HCT116 (cell line): ENCODE measurements at regions not wholly inside any gene's neighbourhood (a gene's known extent, or its start where the extent isn't known, plus 50 kb on each side); places are given as distances from the start of the nearest gene placed in this dataset.

ENCODE experiments used
- ATAC-seq: fragments of 200-7000 bp; cut with Tn5 transposase; 2 replicates; pipeline ENCODE4 v1.9.1; 2020; ENCODE audit warnings: mild to moderate bottlenecking, moderate library complexity
- BruUV-seq: library from RNA; stranded (reverse); fragments of 400-500 nt; replicated peaks from 2 replicates; lab custom pipeline; 2021; lab: Mats Ljungman, UMichigan
- CTCF ChIA-PET: fragments of 300-600 bp; sonication (Branson Sonifier 250); formaldehyde crosslinking; loops from one replicate; lab custom pipeline; 2021; ENCODE audit warnings: antibody characterized with exemption; lab: Charles Lee
- POLR2A ChIA-PET: fragments of 300-600, 350-600 bp; sonication (Branson Sonifier 250); formaldehyde crosslinking; loops from one replicate; lab custom pipeline; 2021; ENCODE audit warnings: antibody characterized with exemption; lab: Charles Lee
- RAD21 ChIA-PET, 2 experiments: fragments of 300-600 bp; sonication (Branson Sonifier 250); formaldehyde crosslinking; loops; one replicate each; lab custom pipeline; 2023; ENCODE audit warnings: low total read pairs in 2 of 2; ENCODE audit not compliant: uncharacterized antibody in 2 of 2, unreplicated experiment in 2 of 2, low non-redundant PET in 1 of 2; lab: Charles Lee
- DNase-seq: peaks from one replicate; pipeline ENCODE4 v3.0.0-alpha.2; 2010; ENCODE audit warnings: low read depth, low spot score
- H2AFZ ChIP-seq: fragments of 200-600 bp; shearing (Covaris generic), sonication (generic); 2 replicates; pipeline ENCODE4 v1.6.1; 2017; ENCODE audit warnings: low read depth, mixed run types, mixed read lengths, antibody characterized with exemption, low read length; ENCODE audit not compliant: poor library complexity, severe bottlenecking
- H3K27ac ChIP-seq: 2 replicates; pipeline ENCODE4 v1.5.1; 2012; ENCODE audit warnings: low read depth, low read length
- H3K27me3 ChIP-seq: fragments of 200-600 bp; sonication (generic); 2 replicates; pipeline ENCODE4 v1.6.1; 2016; ENCODE audit warnings: mixed run types, low read length, mixed read lengths; ENCODE audit not compliant: insufficient read depth
- H3K36me3 ChIP-seq, 2 experiments: fragments of 200-500 bp in 1 of 2; fragments of 200-600 bp in 1 of 2; sonication (Bioruptor generic) in 1 of 2; sonication (generic) in 1 of 2; 2 replicates each; pipeline versions ENCODE4 v1.5.1 to v1.6.1; 2014 to 2016; ENCODE audit warnings: low read length in 2 of 2, inconsistent platforms in 1 of 2, mixed read lengths in 1 of 2, mixed run types in 1 of 2; ENCODE audit not compliant: insufficient read depth in 2 of 2, control insufficient read depth in 1 of 2
- H3K4me1 ChIP-seq, 2 experiments: fragments of 200-600 bp in 1 of 2; sonication (generic) in 1 of 2; 2 replicates each; pipeline versions ENCODE4 v1.5.1 to v1.6.1; 2012 to 2017; ENCODE audit warnings: low read length in 2 of 2, inconsistent platforms in 1 of 2, mild to moderate bottlenecking in 1 of 2, mixed read lengths in 1 of 2, mixed run types in 1 of 2, moderate library complexity in 1 of 2; ENCODE audit not compliant: insufficient read depth in 2 of 2, control insufficient read depth in 1 of 2
- H3K4me2 ChIP-seq: fragments of 200-600 bp; sonication (generic); 2 replicates; pipeline ENCODE4 v1.6.1; 2017; ENCODE audit warnings: mixed run types, low read length, mixed read lengths
- H3K4me3 ChIP-seq, 2 experiments: fragments of 200-600 bp in 1 of 2; sonication (generic) in 1 of 2; replicated peaks in 1 of 2; 2 replicates each; pipeline ENCODE4 v1.5.1; 2011 to 2016; ENCODE audit warnings: low read length in 2 of 2, control low read depth in 1 of 2, low read depth in 1 of 2, mild to moderate bottlenecking in 1 of 2, mixed read lengths in 1 of 2, mixed run types in 1 of 2
- H3K79me2 ChIP-seq: fragments of 200-600 bp; sonication (generic); 2 replicates; pipeline ENCODE4 v1.6.1; 2017; ENCODE audit warnings: mild to moderate bottlenecking, mixed run types, low read length, moderate library complexity, mixed read lengths; ENCODE audit not compliant: insufficient read depth
- H3K9ac ChIP-seq: fragments of 200-600 bp; sonication (generic); 2 replicates; pipeline ENCODE4 v1.6.1; 2016; ENCODE audit warnings: low read length, mixed read lengths
- H3K9me2 ChIP-seq: fragments of 200-600 bp; sonication (generic), shearing (Covaris generic); 2 replicates; pipeline ENCODE4 v1.6.1; 2017; ENCODE audit warnings: mixed run types, mild to moderate bottlenecking, moderate library complexity; ENCODE audit not compliant: insufficient read depth
- H3K9me3 ChIP-seq, 2 experiments: fragments of 200-500 bp in 1 of 2; fragments of 200-600 bp in 1 of 2; sonication (Bioruptor generic) in 1 of 2; sonication (generic) in 1 of 2; 2 replicates each; pipeline ENCODE4 v1.6.1; 2014 to 2017; ENCODE audit warnings: low read length in 2 of 2, mixed read lengths in 2 of 2, inconsistent platforms in 1 of 2, low read depth in 1 of 2, mild to moderate bottlenecking in 1 of 2, mixed run types in 1 of 2, moderate library complexity in 1 of 2; ENCODE audit not compliant: control insufficient read depth in 1 of 2, insufficient read depth in 1 of 2
- H4K20me1 ChIP-seq: fragments of 200-600 bp; sonication (generic), shearing (Covaris generic); 2 replicates; pipeline ENCODE4 v1.6.1; 2017; ENCODE audit warnings: mixed run types, mild to moderate bottlenecking, moderate library complexity; ENCODE audit not compliant: insufficient read depth
- ELF1 ChIP-seq: IDR thresholded peaks from 2 replicates; pipeline ENCODE4 v1.6.1; 2012; ENCODE audit warnings: low read depth, borderline replicate concordance
- EZH2 ChIP-seq: fragments of 200-600 bp; sonication (generic); IDR thresholded peaks from 2 replicates; pipeline ENCODE4 v1.6.1; 2017; ENCODE audit warnings: antibody characterized with exemption, mixed run types
- EZH2phosphoT487 ChIP-seq: fragments of 200-600 bp; IDR thresholded peaks from 2 replicates; pipeline ENCODE4 v1.6.1; 2018; ENCODE audit warnings: antibody characterized with exemption, borderline replicate concordance
- SIN3A ChIP-seq: IDR thresholded peaks from 2 replicates; pipeline ENCODE4 v1.6.1; 2012; ENCODE audit warnings: low read depth
- SP1 ChIP-seq: IDR thresholded peaks from 2 replicates; pipeline ENCODE4 v1.6.1; 2012; ENCODE audit warnings: low read depth
- SRF ChIP-seq: IDR thresholded peaks from 2 replicates; pipeline ENCODE4 v1.6.1; 2012; ENCODE audit warnings: low read depth
- TCF7L2 ChIP-seq: IDR thresholded peaks from 2 replicates; pipeline ENCODE4 v1.7.0; 2011; ENCODE audit warnings: borderline replicate concordance, inconsistent platforms; ENCODE audit not compliant: insufficient read depth, insufficient read length; ENCODE audit errors: extremely low read depth
- YY1 ChIP-seq: IDR thresholded peaks from 2 replicates; pipeline ENCODE4 v1.6.1; 2011; ENCODE audit warnings: low read length, low read depth, moderate library complexity, mild to moderate bottlenecking; ENCODE audit not compliant: insufficient replicate concordance; ENCODE audit errors: extremely low read depth
- ZFX ChIP-seq: fragments of 450-650 bp; IDR thresholded peaks from 2 replicates; pipeline ENCODE4 v1.6.1; 2017
- intact Hi-C: fragments of 100-400 bp; cut with micrococcal nuclease; formaldehyde crosslinking; loops from 2 replicates; pipeline ENCODE4 v1.10.0; 2022
- TF ChIP-seq, protein P1 (sequence below), 3 experiments: fragments of 200-600 bp in 1 of 3; sonication (generic) in 1 of 3; IDR thresholded peaks in 2 of 3; conservative IDR thresholded peaks in 1 of 3; 2 replicates each; pipeline ENCODE4 v1.5.1; 2012 to 2017; ENCODE audit warnings: low read depth in 2 of 3, low read length in 2 of 3, antibody characterized with exemption in 1 of 3, borderline replicate concordance in 1 of 3, control low read depth in 1 of 3, mild to moderate bottlenecking in 1 of 3, mixed read lengths in 1 of 3, mixed run types in 1 of 3, moderate library complexity in 1 of 3; ENCODE audit not compliant: insufficient read depth in 1 of 3
- TF ChIP-seq, protein P2 (sequence below): IDR thresholded peaks from 2 replicates; pipeline ENCODE4 v1.6.1; 2012; ENCODE audit warnings: low read depth
- TF ChIP-seq, protein P3 (sequence below): IDR thresholded peaks from 2 replicates; pipeline ENCODE4 v1.6.1; 2012

DNA sequence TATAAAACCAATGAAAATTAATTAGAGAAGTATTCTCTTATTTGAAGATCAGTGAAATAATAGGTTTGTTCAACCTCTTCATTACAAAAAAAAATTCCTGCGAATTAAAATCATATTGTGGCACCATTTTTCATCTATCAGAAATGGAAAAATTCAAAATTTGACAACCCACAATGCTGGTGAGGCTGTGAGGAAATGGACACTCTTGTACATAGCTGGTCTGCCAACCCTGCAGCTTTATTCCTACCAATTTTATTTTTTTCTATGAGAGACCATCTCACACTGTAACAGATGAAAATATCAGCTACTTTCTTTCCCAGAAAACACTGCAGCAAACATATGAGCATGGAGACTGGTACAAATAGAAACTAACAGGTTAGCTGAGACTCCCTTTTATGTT is 208.8 kb upstream of the SEMA3E start:
- Histone ChIP-seq H4K20me1 (no peaks in the 10 kb centered on the region), H2AFZ (no peak overlapping the region), H3K36me3 (no peaks in the 10 kb centered on the region), H3K9ac (no peak overlapping the region), H3K4me3 (no peak overlapping the region), H3K4me1 (no peaks in the 10 kb centered on the region), H3K79me2 (no peaks in the 10 kb centered on the region), H3K27ac (no peak overlapping the region), H3K27me3 (no peaks in the 10 kb centered on the region), H3K4me2 (no peak overlapping the region), H3K9me3 (no peaks in the 10 kb centered on the region), H3K9me2 (no peaks in the 10 kb centered on the region)
- DNase-seq (no peak), ATAC-seq (no peak)
- no peak for TF ChIP-seq EZH2phosphoT487
- TF ChIP-seq, protein P1, sequence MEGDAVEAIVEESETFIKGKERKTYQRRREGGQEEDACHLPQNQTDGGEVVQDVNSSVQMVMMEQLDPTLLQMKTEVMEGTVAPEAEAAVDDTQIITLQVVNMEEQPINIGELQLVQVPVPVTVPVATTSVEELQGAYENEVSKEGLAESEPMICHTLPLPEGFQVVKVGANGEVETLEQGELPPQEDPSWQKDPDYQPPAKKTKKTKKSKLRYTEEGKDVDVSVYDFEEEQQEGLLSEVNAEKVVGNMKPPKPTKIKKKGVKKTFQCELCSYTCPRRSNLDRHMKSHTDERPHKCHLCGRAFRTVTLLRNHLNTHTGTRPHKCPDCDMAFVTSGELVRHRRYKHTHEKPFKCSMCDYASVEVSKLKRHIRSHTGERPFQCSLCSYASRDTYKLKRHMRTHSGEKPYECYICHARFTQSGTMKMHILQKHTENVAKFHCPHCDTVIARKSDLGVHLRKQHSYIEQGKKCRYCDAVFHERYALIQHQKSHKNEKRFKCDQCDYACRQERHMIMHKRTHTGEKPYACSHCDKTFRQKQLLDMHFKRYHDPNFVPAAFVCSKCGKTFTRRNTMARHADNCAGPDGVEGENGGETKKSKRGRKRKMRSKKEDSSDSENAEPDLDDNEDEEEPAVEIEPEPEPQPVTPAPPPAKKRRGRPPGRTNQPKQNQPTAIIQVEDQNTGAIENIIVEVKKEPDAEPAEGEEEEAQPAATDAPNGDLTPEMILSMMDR (IDR thresholded peaks at IDR 0.05 in 2 of 3, conservative IDR thresholded peaks at IDR 0.05 in 1 of 3; ENCODE audit: borderline replicate concordance in 1 of 3, insufficient read depth in 1 of 3, low read depth in 2 of 3, low read length in 2 of 3) = no peak
- RAD21 ChIA-PET = no interaction called here
- intact Hi-C loops = no loop called here
- CTCF ChIA-PET = no interaction called here
- no TSS peak for BruUV-seq
- POLR2A ChIA-PET = no interaction called here

DNA sequence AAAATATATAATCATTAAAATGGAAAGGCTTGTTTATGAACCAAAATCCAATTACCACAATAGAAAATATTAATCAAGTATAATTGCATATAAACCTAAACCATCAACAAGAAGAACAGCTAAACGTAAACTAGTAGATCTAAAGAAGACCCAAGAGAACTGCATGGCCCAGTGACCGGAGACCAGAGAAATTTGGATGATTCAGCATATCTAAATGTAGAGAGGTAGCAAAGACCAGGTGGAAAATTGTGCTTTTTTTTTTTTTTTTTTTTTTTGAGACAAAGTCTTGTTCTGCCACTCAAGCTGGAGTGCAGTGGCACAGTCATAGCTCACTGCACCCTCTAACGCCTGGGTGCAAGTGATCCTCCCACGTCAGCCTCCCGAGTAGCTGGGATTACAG is 207.2 kb upstream of the SEMA3E start:
- POLR2A ChIA-PET = no interaction called here
- H3K9me2 ChIP-seq = no peaks in the 10 kb centered on the region
- no peaks in the 10 kb centered on the region for H3K79me2 ChIP-seq
- DNase-seq (no peak), ATAC-seq (no peak)
- H3K27me3 ChIP-seq = no peaks in the 10 kb centered on the region
- no peak overlapping the region for H3K9ac ChIP-seq
- no peak overlapping the region for H3K4me2 ChIP-seq
- H2AFZ ChIP-seq = no peak overlapping the region
- CTCF ChIA-PET = interaction anchor here (0.9 kb wide), 1 partner anchor 26 kb away, joined by 6 read pairs; no protein-coding TSS in a partner anchor
- no peaks in the 10 kb centered on the region for H3K36me3 ChIP-seq
- H4K20me1 ChIP-seq = no peaks in the 10 kb centered on the region
- no peaks in the 10 kb centered on the region for H3K9me3 ChIP-seq
- no TSS peak for BruUV-seq
- H3K4me1 ChIP-seq = peaks cover 0 to 6% of the 10 kb centered on the region in 2 experiments; a peak in 2 of 4 replicates
- intact Hi-C loops = no loop called here
- no peak overlapping the region for H3K27ac ChIP-seq
- H3K4me3 ChIP-seq = no peak overlapping the region
- RAD21 ChIA-PET = no interaction called here
- no peak for TF ChIP-seq SIN3A
- no peak for TF ChIP-seq SRF
- TF ChIP-seq ZFX = no peak
- TF ChIP-seq, protein P2, sequence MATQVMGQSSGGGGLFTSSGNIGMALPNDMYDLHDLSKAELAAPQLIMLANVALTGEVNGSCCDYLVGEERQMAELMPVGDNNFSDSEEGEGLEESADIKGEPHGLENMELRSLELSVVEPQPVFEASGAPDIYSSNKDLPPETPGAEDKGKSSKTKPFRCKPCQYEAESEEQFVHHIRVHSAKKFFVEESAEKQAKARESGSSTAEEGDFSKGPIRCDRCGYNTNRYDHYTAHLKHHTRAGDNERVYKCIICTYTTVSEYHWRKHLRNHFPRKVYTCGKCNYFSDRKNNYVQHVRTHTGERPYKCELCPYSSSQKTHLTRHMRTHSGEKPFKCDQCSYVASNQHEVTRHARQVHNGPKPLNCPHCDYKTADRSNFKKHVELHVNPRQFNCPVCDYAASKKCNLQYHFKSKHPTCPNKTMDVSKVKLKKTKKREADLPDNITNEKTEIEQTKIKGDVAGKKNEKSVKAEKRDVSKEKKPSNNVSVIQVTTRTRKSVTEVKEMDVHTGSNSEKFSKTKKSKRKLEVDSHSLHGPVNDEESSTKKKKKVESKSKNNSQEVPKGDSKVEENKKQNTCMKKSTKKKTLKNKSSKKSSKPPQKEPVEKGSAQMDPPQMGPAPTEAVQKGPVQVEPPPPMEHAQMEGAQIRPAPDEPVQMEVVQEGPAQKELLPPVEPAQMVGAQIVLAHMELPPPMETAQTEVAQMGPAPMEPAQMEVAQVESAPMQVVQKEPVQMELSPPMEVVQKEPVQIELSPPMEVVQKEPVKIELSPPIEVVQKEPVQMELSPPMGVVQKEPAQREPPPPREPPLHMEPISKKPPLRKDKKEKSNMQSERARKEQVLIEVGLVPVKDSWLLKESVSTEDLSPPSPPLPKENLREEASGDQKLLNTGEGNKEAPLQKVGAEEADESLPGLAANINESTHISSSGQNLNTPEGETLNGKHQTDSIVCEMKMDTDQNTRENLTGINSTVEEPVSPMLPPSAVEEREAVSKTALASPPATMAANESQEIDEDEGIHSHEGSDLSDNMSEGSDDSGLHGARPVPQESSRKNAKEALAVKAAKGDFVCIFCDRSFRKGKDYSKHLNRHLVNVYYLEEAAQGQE = no peak
- no peak for TF ChIP-seq EZH2
- TF ChIP-seq, protein P1 (IDR thresholded peaks at IDR 0.05 in 2 of 3, conservative IDR thresholded peaks at IDR 0.05 in 1 of 3; ENCODE audit: borderline replicate concordance in 1 of 3, insufficient read depth in 1 of 3, low read depth in 2 of 3, low read length in 2 of 3) = no peak
- TF ChIP-seq, protein P3, sequence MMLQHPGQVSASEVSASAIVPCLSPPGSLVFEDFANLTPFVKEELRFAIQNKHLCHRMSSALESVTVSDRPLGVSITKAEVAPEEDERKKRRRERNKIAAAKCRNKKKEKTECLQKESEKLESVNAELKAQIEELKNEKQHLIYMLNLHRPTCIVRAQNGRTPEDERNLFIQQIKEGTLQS = no peak
- no peak for TF ChIP-seq YY1
- no peak for TF ChIP-seq SP1
- no peak for TF ChIP-seq TCF7L2
- no peak for TF ChIP-seq ELF1
